ENCODE measurements at regions not wholly inside any gene's neighbourhood (a gene's known extent, or its start where the extent isn't known, plus 50 kb on each side); places are given as distances from the start of the nearest gene placed in this dataset.

- Histone ChIP-seq H3K36me3 (ENCODE audit: insufficient read depth, low read length) (no peaks in the 10 kb centered on the region), H3K9me3 (ENCODE audit: low read length) (no peaks in the 10 kb centered on the region), H3K4me3 (ENCODE audit: low read length) (no peak overlapping the region), H3K4me1 (ENCODE audit: insufficient read depth, low read length) (no peaks in the 10 kb centered on the region), H2AFZ (ENCODE audit: low read depth, low read length) (no peak overlapping the region), H3K27me3 (ENCODE audit: insufficient read depth, low read length) (no peaks in the 10 kb centered on the region)
These were observed 658.1 kb upstream of the MGMT start for GRCh38 chr10:128808921-128809440.

- Histone ChIP-seq H3K27me3 (ENCODE audit: insufficient read depth, low read length) (no peaks in the 10 kb centered on the region), H3K4me3 (ENCODE audit: low read length) (no peak overlapping the region), H3K9me3 (ENCODE audit: low read length) (no peaks in the 10 kb centered on the region), H3K36me3 (ENCODE audit: insufficient read depth, low read length) (no peaks in the 10 kb centered on the region), H2AFZ (ENCODE audit: low read depth, low read length) (no peak overlapping the region), H3K4me1 (ENCODE audit: insufficient read depth, low read length) (no peaks in the 10 kb centered on the region)
These were observed 655.5 kb upstream of the MGMT start for GRCh38 chr10:128811511-128811910.

- Histone ChIP-seq H3K4me3 (ENCODE audit: low read length) (no peak overlapping the region), H3K9me3 (ENCODE audit: low read length) (no peaks in the 10 kb centered on the region), H2AFZ (ENCODE audit: low read depth, low read length) (no peak overlapping the region), H3K36me3 (ENCODE audit: insufficient read depth, low read length) (no peaks in the 10 kb centered on the region), H3K4me1 (ENCODE audit: insufficient read depth, low read length) (no peaks in the 10 kb centered on the region), H3K27me3 (ENCODE audit: insufficient read depth, low read length) (no peaks in the 10 kb centered on the region)
These were observed 655.0 kb upstream of the MGMT start for GRCh38 chr10:128812000-128812399.

- H2AFZ ChIP-seq (ENCODE audit: low read depth, low read length): no peak overlapping the region
- no peaks in the 10 kb centered on the region for H3K36me3 ChIP-seq (ENCODE audit: insufficient read depth, low read length)
- no peak overlapping the region for H3K4me3 ChIP-seq (ENCODE audit: low read length)
- H3K4me1 ChIP-seq (ENCODE audit: insufficient read depth, low read length): no peaks in the 10 kb centered on the region
- no peaks in the 10 kb centered on the region for H3K9me3 ChIP-seq (ENCODE audit: low read length)
- no peaks in the 10 kb centered on the region for H3K27me3 ChIP-seq (ENCODE audit: insufficient read depth, low read length)
These were observed 653.5 kb upstream of the MGMT start for GRCh38 chr10:128813574-128813973.

- Histone ChIP-seq H3K36me3 (ENCODE audit: insufficient read depth, low read length) (no peaks in the 10 kb centered on the region), H3K4me3 (ENCODE audit: low read length) (no peak overlapping the region), H3K27me3 (ENCODE audit: insufficient read depth, low read length) (no peaks in the 10 kb centered on the region), H2AFZ (ENCODE audit: low read depth, low read length) (no peak overlapping the region), H3K9me3 (ENCODE audit: low read length) (no peaks in the 10 kb centered on the region), H3K4me1 (ENCODE audit: insufficient read depth, low read length) (no peaks in the 10 kb centered on the region)
These were observed 653.0 kb upstream of the MGMT start for GRCh38 chr10:128814024-128814423.

DNA sequence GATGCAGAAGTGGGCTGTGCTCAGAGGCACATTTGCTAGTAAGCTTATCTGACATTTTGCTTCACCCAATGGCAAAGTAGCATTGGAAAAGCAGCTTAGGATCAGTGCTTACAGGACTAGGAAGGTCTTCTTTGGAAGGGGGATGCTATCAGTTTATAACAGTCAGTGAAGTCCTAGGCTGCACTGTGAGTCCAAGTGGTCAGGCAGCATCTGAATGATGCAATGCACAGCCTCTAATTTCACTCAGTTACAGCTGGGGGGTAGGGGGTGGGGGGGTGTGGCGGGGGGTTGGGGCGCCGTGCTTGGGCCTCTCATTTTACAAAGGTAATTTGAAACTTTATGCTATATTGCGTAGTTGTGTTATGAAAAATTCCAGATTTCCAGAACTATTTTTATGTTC lies 652.3 kb upstream of the MGMT start:
- no peak overlapping the region for H3K4me3 ChIP-seq (ENCODE audit: low read length)
- no peaks in the 10 kb centered on the region for H3K27me3 ChIP-seq (ENCODE audit: insufficient read depth, low read length)
- no peak overlapping the region for H2AFZ ChIP-seq (ENCODE audit: low read depth, low read length)
- no peaks in the 10 kb centered on the region for H3K9me3 ChIP-seq (ENCODE audit: low read length)
- no peaks in the 10 kb centered on the region for H3K36me3 ChIP-seq (ENCODE audit: insufficient read depth, low read length)
- H3K4me1 ChIP-seq (ENCODE audit: insufficient read depth, low read length): no peaks in the 10 kb centered on the region

DNA sequence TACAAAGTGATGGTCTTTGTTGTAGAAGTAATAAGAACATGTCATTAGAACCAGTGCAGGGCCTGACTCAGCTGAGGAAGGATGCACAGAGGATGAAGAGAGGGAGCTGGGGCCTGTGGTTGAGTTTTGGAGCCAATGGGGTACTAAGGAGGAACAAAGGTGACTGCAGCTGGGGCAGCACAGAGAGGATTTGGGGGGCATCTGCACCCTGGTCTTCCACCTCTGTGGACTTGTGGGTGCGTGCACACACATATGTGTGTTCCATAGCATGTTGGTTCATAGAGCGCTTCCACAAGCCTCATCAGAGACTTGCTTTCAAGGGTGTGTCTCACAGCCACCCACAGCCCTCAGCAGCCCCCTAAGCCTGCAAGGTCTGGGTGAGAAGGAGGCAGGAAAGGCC lies 650.3 kb upstream of the MGMT start:
- Histone ChIP-seq H3K4me3 (ENCODE audit: low read length) (no peak overlapping the region), H3K36me3 (ENCODE audit: insufficient read depth, low read length) (no peaks in the 10 kb centered on the region)

GRCh38 chr10:128817636-128818035 lies 649.4 kb upstream of the MGMT start:
- Histone ChIP-seq H3K27me3 (ENCODE audit: insufficient read depth, low read length) (no peaks in the 10 kb centered on the region), H2AFZ (ENCODE audit: low read depth, low read length) (no peak overlapping the region), H3K4me3 (ENCODE audit: low read length) (no peak overlapping the region), H3K4me1 (ENCODE audit: insufficient read depth, low read length) (no peaks in the 10 kb centered on the region), H3K9me3 (ENCODE audit: low read length) (no peaks in the 10 kb centered on the region), H3K36me3 (ENCODE audit: insufficient read depth, low read length) (no peaks in the 10 kb centered on the region)

More for the DNA sequence above, 650.3 kb upstream of the MGMT start:
- H3K9me3 ChIP-seq (ENCODE audit: low read length): no peaks in the 10 kb centered on the region
- no peak overlapping the region for H2AFZ ChIP-seq (ENCODE audit: low read depth, low read length)
- no peaks in the 10 kb centered on the region for H3K4me1 ChIP-seq (ENCODE audit: insufficient read depth, low read length)
- H3K27me3 ChIP-seq (ENCODE audit: insufficient read depth, low read length): no peaks in the 10 kb centered on the region

DNA sequence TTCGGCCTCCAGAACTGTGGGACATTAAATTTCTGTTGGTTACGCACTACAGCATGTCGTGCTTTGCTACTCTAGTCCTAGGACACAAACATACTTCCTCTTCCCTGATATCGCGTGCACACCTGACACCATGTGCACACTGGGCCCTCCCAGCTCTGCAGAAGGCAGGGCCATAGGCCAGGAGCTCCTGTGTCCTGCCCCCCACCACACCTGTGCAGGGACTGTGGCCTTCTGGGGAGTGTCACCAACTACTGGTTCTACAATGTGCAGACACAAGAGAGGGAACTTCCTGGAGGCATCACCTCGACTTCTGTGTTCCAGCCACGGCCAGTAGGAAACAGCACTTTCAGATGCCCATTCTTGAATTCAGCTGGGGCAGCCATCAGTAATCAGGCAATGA lies 646.4 kb upstream of the MGMT start:
- no peaks in the 10 kb centered on the region for H3K4me1 ChIP-seq (ENCODE audit: insufficient read depth, low read length)
- H3K9me3 ChIP-seq (ENCODE audit: low read length): no peaks in the 10 kb centered on the region
- no peaks in the 10 kb centered on the region for H3K36me3 ChIP-seq (ENCODE audit: insufficient read depth, low read length)
- no peak overlapping the region for H3K4me3 ChIP-seq (ENCODE audit: low read length)
- no peaks in the 10 kb centered on the region for H3K27me3 ChIP-seq (ENCODE audit: insufficient read depth, low read length)
- H2AFZ ChIP-seq (ENCODE audit: low read depth, low read length): no peak overlapping the region

- Histone ChIP-seq H3K36me3 (ENCODE audit: insufficient read depth, low read length) (no peaks in the 10 kb centered on the region), H3K4me3 (ENCODE audit: low read length) (no peak overlapping the region), H3K9me3 (ENCODE audit: low read length) (no peaks in the 10 kb centered on the region), H2AFZ (ENCODE audit: low read depth, low read length) (no peak overlapping the region), H3K4me1 (ENCODE audit: insufficient read depth, low read length) (no peaks in the 10 kb centered on the region), H3K27me3 (ENCODE audit: insufficient read depth, low read length) (no peaks in the 10 kb centered on the region)
These were observed 643.8 kb upstream of the MGMT start for GRCh38 chr10:128823201-128823600.

- Histone ChIP-seq H3K4me3 (ENCODE audit: low read length) (no peak overlapping the region), H2AFZ (ENCODE audit: low read depth, low read length) (no peak overlapping the region), H3K4me1 (ENCODE audit: insufficient read depth, low read length) (no peaks in the 10 kb centered on the region), H3K36me3 (ENCODE audit: insufficient read depth, low read length) (no peaks in the 10 kb centered on the region), H3K27me3 (ENCODE audit: insufficient read depth, low read length) (no peaks in the 10 kb centered on the region), H3K9me3 (ENCODE audit: low read length) (no peaks in the 10 kb centered on the region)
These were observed 641.4 kb upstream of the MGMT start for GRCh38 chr10:128825626-128826025.

- H3K27me3 ChIP-seq (ENCODE audit: insufficient read depth, low read length): peaks cover 2% of the 10 kb centered on the region
- no peaks in the 10 kb centered on the region for H3K4me1 ChIP-seq (ENCODE audit: insufficient read depth, low read length)
- no peak overlapping the region for H3K4me3 ChIP-seq (ENCODE audit: low read length)
- no peak overlapping the region for H2AFZ ChIP-seq (ENCODE audit: low read depth, low read length)
- H3K36me3 ChIP-seq (ENCODE audit: insufficient read depth, low read length): no peaks in the 10 kb centered on the region
- H3K9me3 ChIP-seq (ENCODE audit: low read length): no peaks in the 10 kb centered on the region
These were observed 633.4 kb upstream of the MGMT start for GRCh38 chr10:128833671-128834070.

DNA sequence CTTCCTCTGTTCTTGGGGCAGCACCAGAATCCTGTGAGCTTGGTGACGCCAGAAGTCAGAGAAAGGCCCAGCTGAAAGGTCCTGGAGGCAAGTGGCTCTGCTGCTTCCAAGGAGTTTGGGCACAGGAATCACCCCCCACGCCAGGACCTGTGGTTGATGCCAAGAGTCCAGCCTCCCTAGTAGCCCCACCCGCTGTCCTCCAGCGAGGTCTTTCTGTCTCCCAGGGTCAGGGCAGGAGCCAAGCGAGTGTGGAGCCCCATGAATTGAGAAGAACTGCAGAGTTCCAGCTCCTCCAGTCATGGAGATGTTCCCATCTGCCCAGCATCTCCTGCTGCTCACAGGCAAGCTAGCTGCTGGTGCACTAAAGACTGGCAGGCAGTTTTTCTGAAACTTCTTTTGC lies 631.7 kb upstream of the MGMT start:
- Histone ChIP-seq H3K4me3 (ENCODE audit: low read length) (no peak overlapping the region), H3K4me1 (ENCODE audit: insufficient read depth, low read length) (no peaks in the 10 kb centered on the region), H3K9me3 (ENCODE audit: low read length) (no peaks in the 10 kb centered on the region), H2AFZ (ENCODE audit: low read depth, low read length) (no peak overlapping the region), H3K27me3 (ENCODE audit: insufficient read depth, low read length) (peaks cover 2% of the 10 kb centered on the region), H3K36me3 (ENCODE audit: insufficient read depth, low read length) (no peaks in the 10 kb centered on the region)

DNA sequence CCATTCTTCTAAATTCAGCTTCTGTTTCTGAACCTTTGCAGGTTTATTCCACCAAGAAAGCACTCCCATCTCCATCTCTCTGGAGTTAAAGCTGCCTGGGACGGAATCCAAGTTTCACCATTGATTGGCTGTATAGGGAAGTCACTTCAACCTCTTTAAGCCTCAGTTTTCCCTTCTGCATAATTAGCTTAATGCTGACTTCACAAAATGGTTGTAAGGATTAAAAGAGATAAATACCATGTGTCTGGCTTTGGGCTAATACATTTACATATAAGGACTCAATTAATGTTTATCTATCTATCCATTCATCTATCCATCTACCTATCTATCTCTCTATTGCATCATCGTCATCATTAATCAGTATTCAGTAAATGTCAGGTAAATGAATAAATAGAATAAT lies 629.6 kb upstream of the MGMT start:
- H3K36me3 ChIP-seq (ENCODE audit: insufficient read depth, low read length): no peaks in the 10 kb centered on the region
- H3K4me3 ChIP-seq (ENCODE audit: low read length): no peak overlapping the region
- no peak overlapping the region for H2AFZ ChIP-seq (ENCODE audit: low read depth, low read length)
- H3K27me3 ChIP-seq (ENCODE audit: insufficient read depth, low read length): peaks cover 2% of the 10 kb centered on the region
- no peaks in the 10 kb centered on the region for H3K9me3 ChIP-seq (ENCODE audit: low read length)
- no peaks in the 10 kb centered on the region for H3K4me1 ChIP-seq (ENCODE audit: insufficient read depth, low read length)
